ENCODE measurements at regions not wholly inside any gene's neighbourhood (a gene's known extent, or its start where the extent isn't known, plus 50 kb on each side); places are given as distances from the start of the nearest gene placed in this dataset.

DNA sequence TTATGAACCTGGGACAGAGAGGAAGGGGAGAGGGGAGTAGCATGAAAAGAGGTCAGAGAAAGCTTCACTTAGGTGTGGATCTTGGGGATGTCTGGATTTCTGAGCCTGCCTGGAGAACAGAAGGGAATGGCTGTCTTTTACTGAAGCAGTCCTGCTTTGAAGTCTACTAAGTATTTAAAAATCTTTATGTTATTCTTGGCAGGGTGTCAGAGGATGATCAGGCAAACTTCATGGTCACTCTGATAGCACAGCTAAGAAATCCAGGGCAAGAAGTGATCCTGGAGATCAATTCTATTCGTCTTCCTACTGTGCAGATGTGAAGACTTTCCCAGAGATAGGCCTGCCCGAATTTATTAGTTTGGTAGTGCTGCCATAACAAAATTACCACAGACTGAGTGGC lies 464.4 kb upstream of the BOD1L1 start:
- Histone ChIP-seq H3K4me1 (ENCODE audit: control insufficient read depth, extremely low read depth, insufficient read depth, low read length) (no peaks in the 10 kb centered on the region), H3K9me1 (ENCODE audit: control insufficient read depth, extremely low read depth, insufficient read depth, low read length) (no peaks in the 10 kb centered on the region), H2AFZ (ENCODE audit: control insufficient read depth, low read length) (no peak overlapping the region), H3K9me3 (ENCODE audit: control insufficient read depth, low read depth, low read length) (no peaks in the 10 kb centered on the region), H3K4me3 (ENCODE audit: control insufficient read depth in 2 of 3, extremely low read depth in 1 of 3, insufficient read depth in 2 of 3, low read depth in 1 of 3, low read length in 3 of 3) (no peak overlapping the region), H4K20me1 (ENCODE audit: control insufficient read depth, extremely low read depth, insufficient read depth, low read length) (no peaks in the 10 kb centered on the region), H3K79me2 (ENCODE audit: control insufficient read depth, insufficient read depth, low read length) (no peaks in the 10 kb centered on the region), H3K27me3 (ENCODE audit: control insufficient read depth, extremely low read depth, insufficient read depth, low read length) (peaks cover 3% of the 10 kb centered on the region), H3K4me2 (ENCODE audit: control insufficient read depth, extremely low read depth, insufficient read depth, low read depth, low read length) (no peak overlapping the region), H3K9ac (ENCODE audit: control insufficient read depth, extremely low read depth, insufficient read depth, low read length) (no peak overlapping the region), H3K27ac (ENCODE audit: control insufficient read depth, insufficient read depth, low read length) (no peak overlapping the region), H3K36me3 (ENCODE audit: control insufficient read depth in 2 of 2, extremely low read depth in 1 of 2, insufficient read depth in 2 of 2, low read length in 2 of 2) (no peaks in the 10 kb centered on the region)
- DNase-seq (ENCODE audit: low read depth, low spot score) (no peak), FAIRE-seq (no peak)
- dilution Hi-C loops (cut with MboI; ENCODE audit: extremely low pct_ligation_motif_present, low sequenced_read_pairs) = no loop called here
- TF ChIP-seq, protein P1, sequence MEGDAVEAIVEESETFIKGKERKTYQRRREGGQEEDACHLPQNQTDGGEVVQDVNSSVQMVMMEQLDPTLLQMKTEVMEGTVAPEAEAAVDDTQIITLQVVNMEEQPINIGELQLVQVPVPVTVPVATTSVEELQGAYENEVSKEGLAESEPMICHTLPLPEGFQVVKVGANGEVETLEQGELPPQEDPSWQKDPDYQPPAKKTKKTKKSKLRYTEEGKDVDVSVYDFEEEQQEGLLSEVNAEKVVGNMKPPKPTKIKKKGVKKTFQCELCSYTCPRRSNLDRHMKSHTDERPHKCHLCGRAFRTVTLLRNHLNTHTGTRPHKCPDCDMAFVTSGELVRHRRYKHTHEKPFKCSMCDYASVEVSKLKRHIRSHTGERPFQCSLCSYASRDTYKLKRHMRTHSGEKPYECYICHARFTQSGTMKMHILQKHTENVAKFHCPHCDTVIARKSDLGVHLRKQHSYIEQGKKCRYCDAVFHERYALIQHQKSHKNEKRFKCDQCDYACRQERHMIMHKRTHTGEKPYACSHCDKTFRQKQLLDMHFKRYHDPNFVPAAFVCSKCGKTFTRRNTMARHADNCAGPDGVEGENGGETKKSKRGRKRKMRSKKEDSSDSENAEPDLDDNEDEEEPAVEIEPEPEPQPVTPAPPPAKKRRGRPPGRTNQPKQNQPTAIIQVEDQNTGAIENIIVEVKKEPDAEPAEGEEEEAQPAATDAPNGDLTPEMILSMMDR (optimal IDR thresholded peaks at IDR 0.05 in 1 of 3, IDR thresholded peaks at IDR 0.05 in 1 of 3, conservative IDR thresholded peaks at IDR 0.05 in 1 of 3; ENCODE audit: extremely low read depth in 1 of 3, insufficient read depth in 2 of 3, low read length in 3 of 3) = no peak
- no peak for TF ChIP-seq EZH2 (IDR thresholded peaks at IDR 0.05; ENCODE audit: low read length)

DNA sequence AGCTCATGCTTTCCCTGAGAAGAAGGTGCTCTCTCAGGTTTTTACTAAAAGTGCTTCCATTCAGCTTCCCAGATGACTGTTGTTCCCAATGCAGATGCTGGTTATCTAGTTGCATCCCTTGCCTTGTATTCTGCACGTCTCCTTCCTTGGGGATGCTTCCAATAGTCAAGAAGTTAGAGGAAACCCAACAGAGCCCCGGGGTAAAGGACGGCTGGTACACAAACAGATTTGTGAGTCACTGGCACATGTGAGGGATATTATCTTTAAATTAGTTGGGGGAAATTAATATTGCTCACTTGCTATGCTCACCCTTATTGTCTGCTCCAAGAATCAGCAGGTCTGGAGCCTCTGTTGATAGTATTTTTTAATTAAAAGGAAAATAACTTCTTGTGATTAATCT lies 465.2 kb upstream of the BOD1L1 start:
- dilution Hi-C loops (cut with MboI; ENCODE audit: extremely low pct_ligation_motif_present, low sequenced_read_pairs) = no loop called here
- H4K20me1 ChIP-seq (ENCODE audit: control insufficient read depth, extremely low read depth, insufficient read depth, low read length) = no peaks in the 10 kb centered on the region
- H3K4me1 ChIP-seq (ENCODE audit: control insufficient read depth, extremely low read depth, insufficient read depth, low read length) = no peaks in the 10 kb centered on the region
- H3K9me3 ChIP-seq (ENCODE audit: control insufficient read depth, low read depth, low read length) = no peaks in the 10 kb centered on the region
- H2AFZ ChIP-seq (ENCODE audit: control insufficient read depth, low read length) = no peak overlapping the region
- H3K9ac ChIP-seq (ENCODE audit: control insufficient read depth, extremely low read depth, insufficient read depth, low read length) = no peak overlapping the region
- TF ChIP-seq, protein P1 (optimal IDR thresholded peaks at IDR 0.05 in 1 of 3, IDR thresholded peaks at IDR 0.05 in 1 of 3, conservative IDR thresholded peaks at IDR 0.05 in 1 of 3; ENCODE audit: extremely low read depth in 1 of 3, insufficient read depth in 2 of 3, low read length in 3 of 3) = no peak
- TF ChIP-seq EZH2 (IDR thresholded peaks at IDR 0.05; ENCODE audit: low read length) = no peak
- no peaks in the 10 kb centered on the region for H3K79me2 ChIP-seq (ENCODE audit: control insufficient read depth, insufficient read depth, low read length)
- no peak overlapping the region for H3K27ac ChIP-seq (ENCODE audit: control insufficient read depth, insufficient read depth, low read length)
- H3K36me3 ChIP-seq (ENCODE audit: control insufficient read depth in 2 of 2, extremely low read depth in 1 of 2, insufficient read depth in 2 of 2, low read length in 2 of 2) = no peaks in the 10 kb centered on the region
- no peaks in the 10 kb centered on the region for H3K9me1 ChIP-seq (ENCODE audit: control insufficient read depth, extremely low read depth, insufficient read depth, low read length)
- DNase-seq (ENCODE audit: low read depth, low spot score) (no peak), FAIRE-seq (no peak)
- no peak overlapping the region for H3K4me3 ChIP-seq (ENCODE audit: control insufficient read depth in 2 of 3, extremely low read depth in 1 of 3, insufficient read depth in 2 of 3, low read depth in 1 of 3, low read length in 3 of 3)
- H3K27me3 ChIP-seq (ENCODE audit: control insufficient read depth, extremely low read depth, insufficient read depth, low read length) = peaks cover 3% of the 10 kb centered on the region
- no peak overlapping the region for H3K4me2 ChIP-seq (ENCODE audit: control insufficient read depth, extremely low read depth, insufficient read depth, low read depth, low read length)
